OCI-LY1 (cell line): ENCODE measurements at regions not wholly inside any gene's neighbourhood (a gene's known extent, or its start where the extent isn't known, plus 50 kb on each side); places are given as distances from the start of the nearest gene placed in this dataset.

Experiments
- H2AFZ ChIP-seq: fragments of 200-600 bp; sonication (generic), shearing (Covaris generic); 2 replicates; pipeline ENCODE4 v1.6.0; 2014; ENCODE audit warnings: antibody characterized with exemption, mild to moderate bottlenecking, low read length
- H3F3A ChIP-seq: fragments of 200-600 bp; sonication (generic), shearing (Covaris generic); 2 replicates; pipeline ENCODE4 v1.6.0; 2014; ENCODE audit warnings: mild to moderate bottlenecking, antibody characterized with exemption, low read length, moderate library complexity; ENCODE audit not compliant: insufficient read depth
- H3K27ac ChIP-seq: fragments of 200-600 bp; sonication (generic); 2 replicates; pipeline ENCODE4 v1.5.1; 2014; ENCODE audit warnings: low read length, mixed run types, mild to moderate bottlenecking, low read depth; ENCODE audit not compliant: poor library complexity, severe bottlenecking
- H3K27me3 ChIP-seq: fragments of 200-600 bp; sonication (generic); 2 replicates; pipeline ENCODE4 v1.6.0; 2014; ENCODE audit warnings: antibody characterized with exemption, mild to moderate bottlenecking, low read length, moderate library complexity; ENCODE audit not compliant: insufficient read depth
- H3K36me3 ChIP-seq: fragments of 200-600 bp; sonication (generic); 2 replicates; pipeline ENCODE4 v1.6.1; 2014; ENCODE audit warnings: mild to moderate bottlenecking, antibody characterized with exemption, low read length, moderate library complexity, mixed read lengths; ENCODE audit not compliant: insufficient read depth
- H3K4me1 ChIP-seq: fragments of 200-600 bp; sonication (generic); 2 replicates; pipeline ENCODE4 v1.5.1; 2014; ENCODE audit warnings: mild to moderate bottlenecking, low read length, moderate library complexity; ENCODE audit not compliant: insufficient read depth, severe bottlenecking
- H3K4me2 ChIP-seq: fragments of 200-600 bp; sonication (generic), shearing (Covaris generic); 2 replicates; pipeline ENCODE4 v1.6.1; 2014; ENCODE audit warnings: low read length
- H3K4me3 ChIP-seq: fragments of 200-600 bp; sonication (generic); 2 replicates; pipeline ENCODE4 v1.5.1; 2014; ENCODE audit warnings: low read length, low read depth, mild to moderate bottlenecking, mixed read lengths; ENCODE audit not compliant: poor library complexity, severe bottlenecking
- H3K79me2 ChIP-seq: fragments of 200-600 bp; shearing (Covaris generic); 2 replicates; pipeline ENCODE4 v1.6.1; 2016; ENCODE audit warnings: mixed run types, low read length, mixed read lengths; ENCODE audit not compliant: insufficient read depth
- H3K9ac ChIP-seq: fragments of 200-600 bp; sonication (generic), shearing (Covaris generic); 2 replicates; pipeline ENCODE4 v1.6.1; 2014; ENCODE audit warnings: mild to moderate bottlenecking, low read length, mixed read lengths
- H3K9me2 ChIP-seq: fragments of 200-600 bp; sonication (generic), shearing (Covaris generic); 2 replicates; pipeline ENCODE4 v1.6.1; 2014; ENCODE audit warnings: low read depth, mild to moderate bottlenecking, low read length, mixed read lengths
- H3K9me3 ChIP-seq: fragments of 200-600 bp; shearing (Covaris generic); 2 replicates; pipeline ENCODE4 v1.6.1; 2014; ENCODE audit warnings: low read length, mixed read lengths
- H4K20me1 ChIP-seq: fragments of 200-600 bp; sonication (generic), shearing (Covaris generic); 2 replicates; pipeline ENCODE4 v1.6.0; 2016; ENCODE audit warnings: mild to moderate bottlenecking, low read length; ENCODE audit not compliant: insufficient read depth
- CTCF ChIP-seq: fragments of 200-600 bp; sonication (generic), shearing (Covaris generic); IDR thresholded peaks from 2 replicates; pipeline ENCODE4 v1.5.1; 2017; ENCODE audit warnings: mild to moderate bottlenecking, antibody characterized with exemption, low read length, moderate library complexity, mixed read lengths
- EZH2 ChIP-seq: fragments of 200-600 bp; sonication (generic), shearing (Covaris generic); IDR thresholded peaks from 2 replicates; pipeline ENCODE4 v1.8.0; 2017; ENCODE audit warnings: borderline replicate concordance, mixed run types, mild to moderate bottlenecking, antibody characterized with exemption, low read length, moderate library complexity, mixed read lengths

GRCh38 chr2:188663301-188663700 is 310.9 kb upstream of the COL3A1 start:
- Histone ChIP-seq H3K4me3 (no peak overlapping the region), H3F3A (no peaks in the 10 kb centered on the region), H3K27me3 (no peaks in the 10 kb centered on the region), H3K9me3 (no peaks in the 10 kb centered on the region), H2AFZ (no peak overlapping the region; the same call in 1 of the 2 replicates), H3K9me2 (no peaks in the 10 kb centered on the region), H3K4me1 (peaks cover 3% of the 10 kb centered on the region), H3K9ac (no peak overlapping the region), H3K79me2 (no peaks in the 10 kb centered on the region), H3K27ac (no peak overlapping the region), H3K4me2 (no peak overlapping the region), H4K20me1 (no peaks in the 10 kb centered on the region), H3K36me3 (no peaks in the 10 kb centered on the region)
- no peak for TF ChIP-seq EZH2
- no peak for TF ChIP-seq CTCF

GRCh38 chr2:188664416-188664815 is 309.8 kb upstream of the COL3A1 start:
- H3K4me3 ChIP-seq, result no peak overlapping the region
- no peak overlapping the region for H3K9ac ChIP-seq
- H2AFZ ChIP-seq, result no peak overlapping the region
- no peaks in the 10 kb centered on the region for H3K9me3 ChIP-seq
- H3F3A ChIP-seq, result no peaks in the 10 kb centered on the region
- H4K20me1 ChIP-seq, result no peaks in the 10 kb centered on the region
- H3K36me3 ChIP-seq, result no peaks in the 10 kb centered on the region
- H3K9me2 ChIP-seq, result no peaks in the 10 kb centered on the region
- H3K27ac ChIP-seq, result no peak overlapping the region
- no peak for TF ChIP-seq EZH2
- H3K27me3 ChIP-seq, result no peaks in the 10 kb centered on the region
- H3K79me2 ChIP-seq, result no peaks in the 10 kb centered on the region
- no peak overlapping the region for H3K4me2 ChIP-seq
- peaks cover 8% of the 10 kb centered on the region for H3K4me1 ChIP-seq

GRCh38 chr2:188664951-188665595 is 309.1 kb upstream of the COL3A1 start:
- Histone ChIP-seq H4K20me1 (no peaks in the 10 kb centered on the region), H3K4me2 (no peak overlapping the region), H3K27me3 (no peaks in the 10 kb centered on the region), H3K36me3 (no peaks in the 10 kb centered on the region), H3K9ac (no peak overlapping the region), H3K9me2 (no peaks in the 10 kb centered on the region), H3F3A (no peaks in the 10 kb centered on the region), H3K4me3 (no peak overlapping the region), H3K79me2 (no peaks in the 10 kb centered on the region), H2AFZ (no peak overlapping the region), H3K4me1 (peaks cover 8% of the 10 kb centered on the region), H3K27ac (no peak overlapping the region), H3K9me3 (no peaks in the 10 kb centered on the region)
- no peak for TF ChIP-seq CTCF

GRCh38 chr2:188665727-188666304 is 308.4 kb upstream of the COL3A1 start:
- H3K27me3 ChIP-seq, result no peaks in the 10 kb centered on the region
- H3K9ac ChIP-seq, result no peak overlapping the region
- H3K9me2 ChIP-seq, result no peaks in the 10 kb centered on the region
- H3K9me3 ChIP-seq, result no peaks in the 10 kb centered on the region
- no peak overlapping the region for H3K4me2 ChIP-seq
- H2AFZ ChIP-seq, result no peak overlapping the region
- no peaks in the 10 kb centered on the region for H3K36me3 ChIP-seq
- no peak overlapping the region for H3K27ac ChIP-seq
- no peaks in the 10 kb centered on the region for H4K20me1 ChIP-seq
- H3F3A ChIP-seq, result no peaks in the 10 kb centered on the region
- H3K4me1 ChIP-seq, result peaks cover 8% of the 10 kb centered on the region
- no peak overlapping the region for H3K4me3 ChIP-seq
- H3K79me2 ChIP-seq, result no peaks in the 10 kb centered on the region
- TF ChIP-seq EZH2, result no peak
- no peak for TF ChIP-seq CTCF
